NB4 (cell line): ENCODE measurements at regions not wholly inside any gene's neighbourhood (a gene's known extent, or its start where the extent isn't known, plus 50 kb on each side); places are given as distances from the start of the nearest gene placed in this dataset.

Experiments used
- CTCF ChIP-seq: IDR thresholded peaks from one replicate; pipeline ENCODE4 v1.5.1; 2012; ENCODE audit warnings: low read depth, low read length
- POLR2A ChIP-seq: IDR thresholded peaks from 2 replicates; pipeline ENCODE4 v1.6.1; 2011; ENCODE audit warnings: mild to moderate bottlenecking; ENCODE audit not compliant: insufficient read length; ENCODE audit errors: extremely low read depth

- TF ChIP-seq CTCF = no peak
- no peak for TF ChIP-seq POLR2A
These were observed 204.5 kb upstream of the GHITM start for GRCh38 chr10:83934641-83935338.
